ENCODE measurements at regions not wholly inside any gene's neighbourhood (a gene's known extent, or its start where the extent isn't known, plus 50 kb on each side); places are given as distances from the start of the nearest gene placed in this dataset.

GRCh38 chr18:30056528-30056927 lies 986.0 kb downstream of the DSC3 start:
- TF ChIP-seq CTCF (IDR thresholded peaks at IDR 0.05) (no peak), HES2 (IDR thresholded peaks at IDR 0.05) (no peak), EP300 (IDR thresholded peaks at IDR 0.05) (no peak), CEBPB (IDR thresholded peaks at IDR 0.05) (no peak), HOXA7 (CRISPR knock-in tag; IDR thresholded peaks at IDR 0.05) (no peak), POLR2A (IDR thresholded peaks at IDR 0.05; ENCODE audit: low read length) (no peak), CHD2 (IDR thresholded peaks at IDR 0.05; ENCODE audit: low read length, partially characterized antibody) (no peak), RCOR1 (IDR thresholded peaks at IDR 0.05; ENCODE audit: low read depth, low read length) (no peak), RARB (CRISPR knock-in tag; IDR thresholded peaks at IDR 0.05) (no peak), REST (IDR thresholded peaks at IDR 0.05) (no peak)
